ENCODE measurements at regions not wholly inside any gene's neighbourhood (a gene's known extent, or its start where the extent isn't known, plus 50 kb on each side); places are given as distances from the start of the nearest gene placed in this dataset.
"Not testable (repeated sequence)": the region's sequence is repeated elsewhere in the genome, so short reads cannot be mapped to it uniquely, and the experiment has no call there.

DNA sequence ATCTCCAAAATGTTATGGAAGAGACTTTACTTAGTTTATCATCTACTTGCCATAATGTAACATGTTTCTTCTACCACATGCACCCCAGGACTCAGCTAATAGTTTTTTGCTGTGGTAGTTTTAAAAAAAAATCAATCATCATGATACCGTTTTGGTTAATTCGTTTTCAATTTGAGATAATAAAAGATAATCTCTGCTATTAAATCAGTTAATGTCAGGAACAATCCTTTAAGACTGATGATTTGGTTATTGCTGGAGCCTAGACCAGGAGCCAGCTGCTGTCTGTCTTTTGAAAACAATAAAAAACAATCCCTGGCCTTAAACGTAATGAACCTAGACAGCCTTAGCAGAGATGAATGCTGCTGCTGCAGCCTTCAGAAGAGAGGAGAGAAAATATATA, 403.7 kb downstream of the OXSM start:
- no peak for FAIRE-seq

DNA sequence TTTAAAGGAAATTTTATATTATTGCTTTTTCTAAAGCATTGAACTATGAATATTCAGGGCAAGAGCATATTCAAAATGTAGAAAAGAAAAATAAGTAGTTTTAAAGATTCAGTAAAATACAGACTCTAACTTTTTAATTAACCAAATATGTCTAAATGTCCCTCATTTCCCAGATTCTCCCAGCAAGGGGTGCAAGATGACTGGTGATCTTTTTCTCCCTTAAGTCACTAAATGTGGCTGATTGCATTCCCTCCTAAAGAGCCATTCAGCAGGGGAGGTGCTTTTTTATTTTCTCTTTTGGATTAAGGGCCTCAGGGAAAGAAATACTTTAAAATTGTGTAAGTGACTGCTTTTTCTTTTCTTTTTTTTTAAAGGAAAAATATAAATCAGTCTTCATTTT, 406.9 kb downstream of the OXSM start:
- FAIRE-seq: no peak

DNA sequence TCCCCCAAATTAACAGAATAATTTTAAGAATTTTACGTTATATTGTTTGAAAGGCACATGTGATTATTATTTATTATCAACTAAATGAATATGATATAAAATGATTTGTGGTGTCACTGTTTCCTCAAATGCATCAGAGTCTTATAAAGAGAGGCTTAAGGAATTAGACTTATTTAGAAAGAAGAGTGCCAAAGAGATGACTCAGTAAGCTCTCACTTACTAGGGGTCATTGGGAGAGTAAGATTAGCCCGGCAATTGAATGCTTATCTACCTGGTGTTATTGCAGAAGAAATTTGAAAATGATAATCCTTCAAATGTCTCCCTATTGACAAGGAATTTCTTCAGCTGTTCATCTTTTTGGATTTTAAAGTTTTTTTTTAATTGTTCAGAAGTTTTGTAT, 408.7 kb downstream of the OXSM start:
- no peak for FAIRE-seq

GRCh38 chr3:26202169-26202568, 412.3 kb downstream of the OXSM start:
- FAIRE-seq: no peak

DNA sequence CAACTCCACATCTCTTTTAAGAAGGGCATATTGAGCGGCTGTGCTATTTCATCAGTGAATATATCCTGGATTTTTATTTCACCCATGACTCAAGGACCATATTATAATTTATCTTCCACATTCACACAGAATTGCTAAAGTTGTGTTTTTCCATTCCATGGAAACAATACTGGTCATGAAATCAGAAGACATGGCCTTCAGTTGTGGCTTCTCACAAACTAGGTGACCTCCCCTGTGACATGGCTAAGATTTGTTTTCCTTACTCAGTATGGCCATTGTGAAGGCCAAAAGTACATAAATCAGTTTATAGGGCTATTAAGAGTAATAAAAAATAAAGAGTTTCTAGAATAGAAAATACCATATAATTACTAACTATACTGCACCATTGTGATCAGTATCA, 415.6 kb downstream of the OXSM start:
- FAIRE-seq: no peak

DNA sequence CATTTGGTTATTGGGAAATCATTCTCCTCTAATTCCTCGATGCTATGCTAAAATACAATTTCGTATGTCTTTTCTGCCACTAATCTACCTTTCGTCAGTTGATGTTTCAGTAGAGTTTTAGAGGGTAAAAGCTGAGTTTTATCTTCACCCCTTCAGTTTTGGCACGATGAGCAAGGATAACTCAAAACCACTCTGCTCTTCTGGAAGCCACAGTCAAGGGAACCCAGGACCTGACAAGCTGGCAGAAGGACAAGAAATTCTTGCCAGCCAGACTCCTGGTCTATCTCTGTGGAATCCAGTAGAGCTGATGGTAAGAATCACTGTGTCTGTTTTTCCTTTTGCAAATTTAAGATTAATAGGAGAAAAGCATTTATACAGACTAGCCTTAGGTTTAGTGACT, 414.4 kb upstream of the LRRC3B start:
- FAIRE-seq: no peak

GRCh38 chr3:26229801-26230200, 392.8 kb upstream of the LRRC3B start:
- no peak for FAIRE-seq

DNA sequence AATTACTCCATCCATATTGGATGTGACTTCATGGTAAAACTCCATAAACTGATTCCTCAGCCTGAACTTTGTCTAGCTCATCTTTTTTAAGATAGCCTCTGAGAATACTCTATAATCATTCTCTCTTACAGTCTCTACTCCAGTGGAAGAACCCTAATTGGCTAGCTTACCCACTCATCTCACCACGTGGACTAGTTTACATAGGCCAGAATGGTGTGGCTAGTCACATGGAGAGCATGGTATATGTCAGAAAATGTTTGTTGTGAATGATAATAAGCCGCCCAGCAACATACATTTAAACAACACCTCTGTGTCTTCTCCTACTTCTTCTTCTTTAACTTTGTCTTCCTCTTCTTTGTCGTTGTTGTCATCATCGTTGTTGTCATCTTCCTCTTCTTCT, 389.2 kb upstream of the LRRC3B start:
- FAIRE-seq: no peak

GRCh38 chr3:26236531-26236930, 386.0 kb upstream of the LRRC3B start:
- no peak for FAIRE-seq

- no peak for FAIRE-seq
Observed at GRCh38 chr3:26237036-26237682, 385.4 kb upstream of the LRRC3B start.

- FAIRE-seq: not testable (repeated sequence)
Observed at GRCh38 chr3:26244586-26244985, 378.0 kb upstream of the LRRC3B start.

GRCh38 chr3:26245236-26245635, 377.3 kb upstream of the LRRC3B start:
- FAIRE-seq: no peak

GRCh38 chr3:26246901-26247300, 375.7 kb upstream of the LRRC3B start:
- no peak for FAIRE-seq

GRCh38 chr3:26247712-26248111, 374.9 kb upstream of the LRRC3B start:
- no peak for FAIRE-seq

DNA sequence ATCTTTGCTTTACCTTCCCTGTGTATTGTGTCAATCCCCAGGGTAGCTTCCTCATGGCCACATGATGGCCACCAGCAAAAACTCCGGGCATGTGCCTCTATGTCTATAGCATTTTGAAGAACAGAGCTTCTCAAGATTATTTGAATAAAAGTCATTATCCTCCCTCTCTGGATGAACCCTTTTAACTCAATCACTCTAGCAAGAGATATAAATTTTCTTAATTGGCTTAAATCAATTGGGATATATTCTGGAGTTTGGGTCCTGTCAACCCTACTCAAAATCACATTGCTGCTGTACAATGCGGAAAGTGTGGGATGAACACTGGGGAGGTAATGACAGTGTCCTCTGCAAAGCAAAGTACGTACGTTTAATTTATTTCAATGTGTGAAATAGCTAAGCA, 370.6 kb upstream of the LRRC3B start:
- FAIRE-seq: no peak

GRCh38 chr3:26256224-26256623, 366.3 kb upstream of the LRRC3B start:
- no peak for FAIRE-seq

DNA sequence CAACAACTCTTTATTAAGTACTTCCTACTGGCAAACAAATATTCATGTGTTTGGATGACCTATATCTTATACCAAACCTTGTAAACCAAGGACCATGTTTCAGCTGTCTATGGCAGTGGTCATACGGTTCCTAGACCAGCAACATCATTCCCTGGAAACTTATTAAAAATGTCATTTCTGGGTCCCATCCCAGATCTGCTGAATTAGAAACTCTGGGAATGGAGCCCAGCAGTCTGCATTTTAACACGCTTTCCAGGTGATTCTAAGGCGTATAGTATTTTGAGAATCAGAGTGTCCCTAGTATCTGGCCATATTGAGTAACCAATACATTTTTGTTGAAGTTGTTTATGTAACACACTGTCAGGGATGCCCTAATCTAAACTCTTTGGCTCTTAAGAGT, 363.4 kb upstream of the LRRC3B start:
- FAIRE-seq: no peak

DNA sequence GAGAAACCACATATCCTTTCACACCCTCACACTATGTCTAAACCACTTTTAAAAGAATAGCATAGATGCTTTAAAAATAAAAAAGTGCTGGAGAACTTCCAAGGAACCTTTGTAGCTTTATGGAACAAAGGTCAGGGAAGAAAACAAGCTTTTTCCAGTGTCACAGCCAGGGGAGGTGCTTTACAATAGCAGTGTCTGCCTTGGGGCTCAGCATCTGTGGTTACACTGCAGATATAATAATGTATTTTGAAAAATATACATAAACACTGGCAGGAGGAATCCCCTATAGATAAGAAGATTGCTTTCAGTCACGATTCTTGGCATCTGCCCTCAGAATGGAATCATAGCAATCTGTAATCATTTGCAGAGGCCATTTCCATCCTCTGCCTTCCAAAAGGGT, 362.4 kb upstream of the LRRC3B start:
- FAIRE-seq: no peak

GRCh38 chr3:26264708-26265107, 357.9 kb upstream of the LRRC3B start:
- FAIRE-seq: no peak

GRCh38 chr3:26271848-26272247, 350.7 kb upstream of the LRRC3B start:
- FAIRE-seq: no peak

DNA sequence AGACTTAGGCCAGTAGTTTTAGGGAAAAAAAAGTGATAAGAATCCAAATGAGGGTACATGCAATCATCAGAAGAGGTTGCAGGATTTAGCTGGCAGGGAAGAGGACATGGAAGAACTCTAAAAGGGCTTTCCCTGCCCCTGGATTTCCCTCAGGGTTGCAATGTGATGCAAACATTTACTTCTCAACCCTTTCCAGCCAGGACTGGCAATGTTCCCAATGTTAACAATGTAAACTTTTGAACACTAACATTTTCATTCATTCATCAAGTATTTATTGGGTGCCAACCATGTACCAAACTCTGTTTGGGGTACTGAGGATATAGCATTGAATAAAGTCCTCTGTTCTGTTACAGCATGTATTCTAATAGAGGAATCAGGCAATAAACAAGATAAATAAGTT, 349.4 kb upstream of the LRRC3B start:
- FAIRE-seq: no peak

DNA sequence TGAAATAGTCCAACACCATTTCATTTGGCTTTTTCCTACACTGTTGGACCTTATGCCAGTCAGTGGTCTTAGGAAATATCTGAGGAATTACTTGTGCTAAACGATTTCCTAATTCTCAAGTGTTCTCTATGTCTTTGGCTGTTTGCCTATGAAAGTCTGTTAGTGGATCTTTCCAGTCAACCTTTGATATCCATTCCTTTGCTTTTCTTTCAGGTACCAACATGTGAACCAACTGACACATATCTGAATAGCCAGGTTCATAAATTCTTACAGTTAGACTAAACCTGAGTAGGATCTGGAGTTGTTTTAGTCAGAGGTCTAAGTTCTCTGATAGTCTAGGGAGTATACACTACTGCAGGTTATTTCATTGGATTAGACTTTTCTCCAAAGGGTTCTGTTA, 343.5 kb upstream of the LRRC3B start:
- no peak for FAIRE-seq

GRCh38 chr3:26280517-26280916, 342.1 kb upstream of the LRRC3B start:
- FAIRE-seq: no peak

GRCh38 chr3:26281284-26281985, 341.1 kb upstream of the LRRC3B start:
- no peak for FAIRE-seq

GRCh38 chr3:26284503-26284902, 338.1 kb upstream of the LRRC3B start:
- FAIRE-seq: not testable (repeated sequence)

Measured in islet of Langerhans (tissue), 1 donor.